HG03196 (cell line): ENCODE measurements at regions not wholly inside any gene's neighbourhood (a gene's known extent, or its start where the extent isn't known, plus 50 kb on each side); places are given as distances from the start of the nearest gene placed in this dataset.
A peak's percentile ranks its signal among the peaks of the same experiment; 100 is the strongest.

ENCODE experiments used
- ATAC-seq: cut with Tn5 transposase; IDR thresholded peaks from one replicate; pipeline ENCODE4 v1.9.1; 2021; ENCODE audit not compliant: unreplicated experiment

DNA sequence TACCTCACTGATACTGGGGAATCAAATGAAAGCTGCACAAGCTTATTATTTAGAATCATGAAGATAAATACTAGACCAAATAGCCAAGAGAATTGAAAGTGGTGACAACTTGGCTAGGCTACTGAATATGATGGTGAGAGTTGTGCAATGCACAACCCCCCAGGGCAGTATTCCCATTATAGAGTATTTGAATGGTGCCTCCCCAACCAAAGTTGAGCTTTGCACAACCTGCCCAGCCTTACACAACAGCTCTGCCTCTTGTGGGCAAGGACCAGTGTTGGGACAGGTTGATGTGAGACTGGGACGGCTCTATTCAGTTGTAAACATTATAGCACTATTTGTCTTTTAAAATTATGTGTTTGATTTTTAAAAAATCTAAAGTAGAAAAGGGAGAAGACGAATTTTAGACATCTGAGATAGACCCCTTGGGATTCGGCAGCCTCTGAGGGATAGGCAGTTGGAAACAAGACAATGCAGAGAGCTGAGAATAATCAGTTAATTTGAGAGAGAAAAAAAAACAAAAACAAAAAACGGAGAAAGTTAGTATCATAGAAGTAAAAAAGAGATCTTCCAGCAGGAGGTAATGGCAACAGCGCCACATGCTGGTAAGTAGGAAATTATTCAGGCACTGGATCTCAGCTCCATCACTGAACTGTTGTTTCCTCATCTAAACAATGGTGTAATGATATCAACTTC lies 91.0 kb upstream of the KCNA3 start:
- ATAC-seq = no peak

DNA sequence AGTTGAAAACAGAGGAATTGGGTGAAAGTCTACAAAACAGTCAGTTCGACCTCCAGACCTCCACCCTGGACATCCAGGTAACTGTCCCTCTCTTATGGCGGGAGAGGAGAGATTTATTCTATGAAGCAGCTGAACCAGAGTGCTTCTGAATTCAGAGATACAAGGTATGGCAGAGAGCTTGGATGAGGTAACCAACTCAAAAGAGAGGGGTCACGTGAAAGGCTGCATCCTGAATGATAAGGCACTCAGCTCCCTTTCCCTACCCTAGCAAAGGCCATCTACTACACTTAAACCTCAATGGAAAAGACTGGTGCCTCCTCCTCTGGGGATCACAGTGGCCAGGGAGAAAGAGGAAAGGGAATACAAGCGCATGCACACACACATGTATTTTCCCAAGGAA lies 88.4 kb upstream of the KCNA3 start:
- ATAC-seq = no peak

GRCh38 chr1:110760321-110760720 lies 85.6 kb upstream of the KCNA3 start:
- no peak for ATAC-seq

- ATAC-seq = no peak
Measured at GRCh38 chr1:110756506-110756905, 81.8 kb upstream of the KCNA3 start.

GRCh38 chr1:110752941-110753725 lies 78.4 kb upstream of the KCNA3 start:
- no peak for ATAC-seq

- ATAC-seq = no peak
Measured at GRCh38 chr1:110750562-110750961, 75.8 kb upstream of the KCNA3 start.

DNA sequence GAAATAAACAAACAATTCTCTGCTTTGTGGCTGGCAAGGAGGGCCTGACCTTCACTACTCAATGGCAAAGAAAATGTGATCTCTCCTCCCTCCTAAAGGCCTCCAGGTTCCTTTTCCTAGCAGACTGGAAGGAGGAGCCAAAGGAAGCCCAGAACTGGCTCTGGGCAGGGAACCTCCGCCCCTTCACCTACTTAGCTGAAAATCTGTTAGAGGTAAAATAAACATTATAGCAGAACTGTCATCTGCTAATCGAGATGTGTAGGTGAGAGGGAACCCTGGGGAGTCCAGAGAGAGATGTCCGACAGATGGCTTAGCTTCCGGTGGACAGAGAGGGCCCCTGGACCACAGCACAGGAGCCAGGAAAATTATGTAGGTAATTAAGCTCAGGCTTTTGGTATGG lies 75.2 kb upstream of the KCNA3 start:
- ATAC-seq = no peak

- no peak for ATAC-seq
Measured at GRCh38 chr1:110746644-110747259, 72.0 kb upstream of the KCNA3 start.

- no peak for ATAC-seq
Measured at GRCh38 chr1:110743397-110743796, 68.7 kb upstream of the KCNA3 start.

DNA sequence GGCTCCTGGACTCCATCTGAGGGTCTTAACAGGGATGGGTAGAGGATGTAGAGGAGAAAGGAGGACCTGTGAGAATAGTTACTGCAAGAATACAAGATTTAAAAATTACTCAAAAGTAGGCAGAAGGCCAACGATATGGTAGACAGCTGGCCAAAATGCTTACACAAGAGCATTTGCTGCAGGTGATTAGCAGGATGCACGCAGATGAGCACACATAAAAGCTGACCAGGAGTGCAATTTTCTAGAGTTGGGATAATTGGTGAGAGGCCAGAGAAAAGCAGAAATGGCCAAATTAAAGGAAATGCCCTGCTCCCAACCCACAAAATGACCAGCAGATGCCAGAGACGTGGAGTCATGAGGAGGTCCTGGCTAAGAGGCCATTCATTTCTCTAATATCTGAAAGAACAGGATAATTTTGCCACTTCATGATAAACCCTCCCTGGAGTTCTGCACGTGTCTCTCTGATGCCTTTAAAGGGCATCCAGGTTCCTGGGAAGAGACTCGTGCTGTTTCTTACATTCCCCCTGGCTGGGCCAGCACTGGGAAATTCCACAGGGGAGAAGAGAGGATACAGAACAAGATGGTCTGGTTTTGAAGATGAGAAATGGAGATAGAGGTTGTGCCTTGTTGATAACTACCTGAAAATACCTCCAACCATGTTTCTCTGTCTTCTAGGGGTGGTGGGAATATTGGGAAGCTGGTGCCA lies 62.3 kb upstream of the KCNA3 start:
- ATAC-seq = no peak

- no peak for ATAC-seq
Measured at GRCh38 chr1:110734133-110734680, 59.5 kb upstream of the KCNA3 start.

DNA sequence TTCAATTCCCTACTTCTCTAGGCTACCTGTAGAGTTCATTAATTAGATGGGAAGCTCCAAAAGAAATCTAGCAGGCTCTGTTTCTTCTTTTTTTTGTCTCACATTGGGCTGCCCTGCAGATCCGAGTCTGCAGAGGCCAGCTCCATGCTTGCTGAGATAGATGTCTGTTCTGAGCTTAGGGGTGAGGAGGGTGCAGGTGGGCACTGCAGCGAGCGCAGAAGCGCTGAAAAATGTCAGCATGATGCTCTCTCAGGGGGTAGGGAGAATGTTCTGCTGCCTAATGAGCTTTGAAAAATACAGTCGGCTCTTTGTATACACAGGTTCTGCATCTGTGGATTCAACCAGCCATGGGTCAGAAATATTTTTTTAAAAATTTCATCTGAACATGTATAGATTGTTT lies 56.8 kb upstream of the KCNA3 start:
- ATAC-seq = no peak

GRCh38 chr1:110728388-110729001 lies 53.8 kb upstream of the KCNA3 start:
- ATAC-seq = no peak

DNA sequence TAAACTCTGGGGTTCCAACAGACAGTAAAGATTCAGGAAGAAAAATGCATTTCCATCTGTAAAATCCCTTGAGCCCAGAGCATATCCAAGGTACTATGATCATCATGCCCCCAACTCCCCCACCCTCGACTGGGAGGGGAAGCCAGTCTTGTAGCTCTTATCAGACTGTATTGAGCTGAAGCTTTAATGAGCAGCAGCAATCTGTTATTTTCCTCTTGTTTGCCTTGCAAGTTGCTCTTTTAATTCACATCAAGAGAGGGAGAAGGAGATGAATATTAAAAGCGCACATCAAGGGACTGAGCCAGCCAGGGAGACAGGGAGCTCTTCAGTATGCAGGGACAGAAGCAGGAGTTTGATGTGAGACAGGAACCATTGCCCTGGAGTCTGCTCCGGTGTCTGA lies 52.5 kb upstream of the KCNA3 start:
- ATAC-seq = peak; percentile 8

DNA sequence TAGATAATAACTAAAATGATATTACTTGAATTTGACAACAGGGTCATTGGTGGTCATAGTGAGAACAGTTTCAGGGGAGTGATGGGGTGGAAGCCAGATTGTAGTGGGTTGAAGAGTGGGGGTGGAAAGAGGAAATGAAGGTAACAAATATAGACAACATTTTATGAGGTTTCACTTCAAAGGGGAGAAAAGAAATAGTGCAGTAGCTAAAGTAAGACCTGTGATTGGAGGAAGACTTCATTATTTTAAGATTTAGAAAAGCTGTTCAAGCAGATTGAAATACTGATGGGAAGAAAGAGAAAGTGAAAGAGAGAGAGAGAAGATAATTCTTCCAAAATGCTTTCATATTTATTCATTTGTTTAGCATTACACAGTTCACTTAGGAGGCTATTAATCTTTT lies 52.0 kb upstream of the KCNA3 start:
- ATAC-seq = peak; percentile 71
